HG03025 (cell line): ENCODE measurements at regions not wholly inside any gene's neighbourhood (a gene's known extent, or its start where the extent isn't known, plus 50 kb on each side); places are given as distances from the start of the nearest gene placed in this dataset.

Experiments
- ATAC-seq: cut with Tn5 transposase; IDR thresholded peaks from one replicate; pipeline ENCODE4 v1.9.1; 2021; ENCODE audit warnings: mild to moderate bottlenecking, moderate library complexity; ENCODE audit not compliant: unreplicated experiment, low FRiP score

DNA sequence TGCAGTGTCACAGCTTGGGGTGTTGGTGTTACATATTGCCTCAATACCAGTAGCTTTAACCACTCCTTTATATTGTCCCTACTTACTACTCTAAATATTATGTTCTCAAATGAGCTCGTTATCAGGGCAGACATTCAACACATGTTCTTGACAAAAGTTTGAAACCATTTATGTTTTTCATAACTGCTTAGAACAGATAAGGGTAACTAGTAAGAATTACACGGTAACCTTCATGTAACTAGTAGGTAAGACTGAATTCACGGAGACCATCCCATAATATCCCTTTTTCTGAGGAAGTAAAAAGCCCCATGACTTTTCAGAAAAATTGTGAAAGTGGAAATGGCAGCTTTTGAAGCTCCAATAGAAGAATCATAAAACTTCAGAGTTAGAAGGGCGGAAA lies 59.6 kb upstream of the CENPW start:
- ATAC-seq = no peak

DNA sequence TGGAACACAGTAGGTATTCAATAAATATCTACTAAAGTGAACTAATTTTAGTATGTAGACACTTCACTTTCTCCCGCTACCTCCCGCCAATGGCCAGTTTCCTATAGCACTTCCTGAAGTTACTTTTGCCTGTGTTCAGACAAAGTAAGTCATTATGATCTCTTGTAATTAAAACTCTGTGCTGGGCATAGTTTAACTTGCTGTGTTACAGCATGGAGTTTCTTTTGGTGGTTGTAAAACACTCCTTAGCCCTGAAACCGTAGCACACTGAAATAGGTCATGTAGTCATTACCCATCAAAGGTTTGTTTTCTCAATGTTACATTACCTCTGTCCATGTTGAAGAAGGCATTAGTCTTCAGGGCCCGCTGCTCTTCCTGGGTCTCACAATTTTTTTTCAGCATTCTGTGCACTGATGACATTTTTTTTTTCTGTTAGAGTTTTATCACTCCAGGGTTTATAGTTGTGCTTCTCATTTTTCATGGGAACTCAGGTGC lies 54.0 kb upstream of the CENPW start:
- no peak for ATAC-seq
